GM23338 (cell line): ENCODE measurements at regions not wholly inside any gene's neighbourhood (a gene's known extent, or its start where the extent isn't known, plus 50 kb on each side); places are given as distances from the start of the nearest gene placed in this dataset.
A peak's percentile ranks its signal among the peaks of the same experiment; 100 is the strongest.

Experiments used
- ATAC-seq: fragments of 200-7000 bp; cut with Tn5 transposase; 3 replicates; pipeline ENCODE4 v1.9.1; 2020
- DNase-seq: peaks from one replicate; pipeline ENCODE4 v3.0.0-alpha.2; 2015; ENCODE audit warnings: low spot score
- H2AFZ ChIP-seq: fragments of 200-600 bp; sonication (generic); 2 replicates; pipeline ENCODE4 v1.8.0; 2016; ENCODE audit warnings: antibody characterized with exemption, mild to moderate bottlenecking, moderate library complexity
- H3F3A ChIP-seq: fragments of 200-600 bp; sonication (generic); replicated peaks from 2 replicates; pipeline ENCODE4 v1.8.0; 2017; ENCODE audit warnings: antibody characterized with exemption, mixed run types, low read depth
- H3K27ac ChIP-seq: fragments of 200-600 bp; sonication (generic); 2 replicates; pipeline ENCODE4 v1.6.1; 2016; ENCODE audit warnings: low read depth
- H3K27me3 ChIP-seq: fragments of 200-600 bp; sonication (generic); 2 replicates; pipeline ENCODE4 v1.8.0; 2016; ENCODE audit warnings: mild to moderate bottlenecking, mixed run types, moderate library complexity; ENCODE audit not compliant: insufficient read depth
- H3K36me3 ChIP-seq: fragments of 200-600 bp; sonication (generic); 2 replicates; pipeline ENCODE4 v1.8.0; 2016; ENCODE audit warnings: mild to moderate bottlenecking; ENCODE audit not compliant: insufficient read depth
- H3K4me1 ChIP-seq: fragments of 200-600 bp; sonication (generic); 2 replicates; pipeline ENCODE4 v1.8.0; 2016; ENCODE audit warnings: mild to moderate bottlenecking, moderate library complexity; ENCODE audit not compliant: insufficient read depth
- H3K4me2 ChIP-seq: fragments of 200-600 bp; sonication (generic); 2 replicates; pipeline ENCODE4 v1.7.1; 2017; ENCODE audit warnings: mixed run types
- H3K4me3 ChIP-seq: fragments of 200-600 bp; sonication (generic); 2 replicates; pipeline ENCODE4 v1.6.1; 2016; ENCODE audit warnings: mixed run types
- H3K79me2 ChIP-seq: fragments of 200-600 bp; sonication (generic); replicated peaks from 2 replicates; pipeline ENCODE4 v1.8.0; 2017; ENCODE audit warnings: mild to moderate bottlenecking; ENCODE audit not compliant: insufficient read depth
- H3K9me2 ChIP-seq: fragments of 200-600 bp; sonication (generic); 2 replicates; pipeline ENCODE4 v1.8.0; 2017; ENCODE audit not compliant: insufficient read depth
- H4K20me1 ChIP-seq: fragments of 200-600 bp; sonication (generic); replicated peaks from 2 replicates; pipeline ENCODE4 v1.8.0; 2017; ENCODE audit warnings: mild to moderate bottlenecking; ENCODE audit not compliant: insufficient read depth
- H3K27ac Mint-ChIP-seq: 2 replicates; pipeline ENCODE4 v1.8.0; 2020; ENCODE audit warnings: inconsistent platforms, mild to moderate bottlenecking, moderate library complexity, mixed read lengths
- H3K27me3 Mint-ChIP-seq: 3 replicates; pipeline ENCODE4 v1.8.0; 2022; ENCODE audit warnings: low read depth, mild to moderate bottlenecking, moderate library complexity, mixed read lengths, inconsistent platforms; ENCODE audit not compliant: insufficient read depth, poor library complexity
- H3K36me3 Mint-ChIP-seq: 3 replicates; pipeline ENCODE4 v1.8.0; 2021; ENCODE audit warnings: low read depth, mild to moderate bottlenecking, inconsistent platforms, moderate library complexity, mixed read lengths
- H3K4me1 Mint-ChIP-seq: 3 replicates; pipeline ENCODE4 v1.8.0; 2020; ENCODE audit warnings: mild to moderate bottlenecking, inconsistent platforms, mixed read lengths
- H3K4me3 Mint-ChIP-seq: 3 replicates; pipeline ENCODE4 v1.8.0; 2021; ENCODE audit warnings: moderate library complexity, mild to moderate bottlenecking, inconsistent platforms, mixed read lengths
- H3K9me3 Mint-ChIP-seq: 3 replicates; pipeline ENCODE4 v1.8.0; 2020; ENCODE audit warnings: moderate library complexity, mild to moderate bottlenecking, inconsistent platforms, mixed read lengths
- CREB1 ChIP-seq: fragments of 250-450 bp; sonication (Bioruptor Pico); IDR thresholded peaks from 2 replicates; pipeline ENCODE4 v1.5.0; 2020; ENCODE audit warnings: low read depth, mild to moderate bottlenecking, moderate library complexity
- CTCF ChIP-seq, 2 experiments: fragments of 200-600 bp in 1 of 2; sonication (generic) in 1 of 2; conservative IDR thresholded peaks; 2 replicates each; pipeline versions ENCODE4 v1.5.1 to v1.6.1; 2016 to 2017; ENCODE audit warnings: antibody characterized with exemption in 2 of 2, low read depth in 2 of 2, mild to moderate bottlenecking in 2 of 2, moderate library complexity in 1 of 2
- ETS1 ChIP-seq: IDR thresholded peaks from 2 replicates; pipeline ENCODE4 v1.6.1; 2016; ENCODE audit warnings: antibody characterized with exemption
- EZH2 ChIP-seq: fragments of 200-600 bp; sonication (generic); IDR thresholded peaks from one replicate; pipeline ENCODE4 v1.8.0; 2017; ENCODE audit warnings: antibody characterized with exemption, mild to moderate bottlenecking, low read depth; ENCODE audit not compliant: unreplicated experiment
- EZH2phosphoT487 ChIP-seq: fragments of 200-600 bp; sonication (generic); IDR thresholded peaks from one replicate; pipeline ENCODE4 v1.8.1; 2018; ENCODE audit warnings: antibody characterized with exemption; ENCODE audit not compliant: unreplicated experiment
- JUNB ChIP-seq: IDR thresholded peaks from one replicate; pipeline ENCODE4 v1.6.1; 2016; ENCODE audit warnings: antibody characterized with exemption; ENCODE audit not compliant: unreplicated experiment
- NANOG ChIP-seq: IDR thresholded peaks from 2 replicates; pipeline ENCODE4 v1.6.1; 2016; ENCODE audit warnings: antibody characterized with exemption, borderline replicate concordance
- POLR2AphosphoS5 ChIP-seq: IDR thresholded peaks from 2 replicates; pipeline ENCODE4 v1.6.1; 2016; ENCODE audit warnings: antibody characterized with exemption, low read depth
- REST ChIP-seq: IDR thresholded peaks from one replicate; pipeline ENCODE4 v1.6.1; 2018; ENCODE audit warnings: antibody characterized with exemption; ENCODE audit not compliant: unreplicated experiment
- STAT1 ChIP-seq: IDR thresholded peaks from one replicate; pipeline ENCODE4 v1.6.1; 2016; ENCODE audit warnings: antibody characterized with exemption; ENCODE audit not compliant: unreplicated experiment

GRCh38 chr17:55652825-55653224 lies 69.8 kb downstream of the TMEM100 start:
- Histone ChIP-seq H4K20me1 (no peaks in the 10 kb centered on the region), H3K79me2 (no peaks in the 10 kb centered on the region), H3K36me3 (no peaks in the 10 kb centered on the region), H3K27ac (no peak overlapping the region), H3K4me1 (no peaks in the 10 kb centered on the region), H2AFZ (no peak overlapping the region), H3K4me2 (no peak overlapping the region), H3F3A (no peaks in the 10 kb centered on the region), H3K27me3 (no peaks in the 10 kb centered on the region), H3K9me2 (no peaks in the 10 kb centered on the region), H3K4me3 (no peak overlapping the region)
- Mint-ChIP-seq H3K4me1 (peaks cover 3% of the 10 kb centered on the region), H3K27me3 (no peaks in the 10 kb centered on the region), H3K9me3 (no peaks in the 10 kb centered on the region; the same call in 2 of the 3 replicates), H3K36me3 (no peaks in the 10 kb centered on the region), H3K4me3 (no peak overlapping the region), H3K27ac (no peak overlapping the region)
- no peak for TF ChIP-seq EZH2
- TF ChIP-seq CREB1: no peak
- TF ChIP-seq CTCF (conservative IDR thresholded peaks at IDR 0.05; ENCODE audit: low read depth in 2 of 2): peak; percentile 7 to 27; a peak in 1 of 4 replicates
- ATAC-seq (peak; percentile 49; the same call in 2 of the 3 replicates), DNase-seq (no peak)

- H3K4me3 Mint-ChIP-seq: no peak overlapping the region
- no peaks in the 10 kb centered on the region for H3K9me2 ChIP-seq
- H3K36me3 Mint-ChIP-seq: no peaks in the 10 kb centered on the region
- H3K27me3 Mint-ChIP-seq: no peaks in the 10 kb centered on the region
- H3K4me2 ChIP-seq: no peak overlapping the region
- no peaks in the 10 kb centered on the region for H4K20me1 ChIP-seq
- no peak for DNase-seq
- H3K27ac ChIP-seq: no peak overlapping the region
- no peak for ATAC-seq
- no peak overlapping the region for H2AFZ ChIP-seq
- H3K4me3 ChIP-seq: no peak overlapping the region
- H3F3A ChIP-seq: no peaks in the 10 kb centered on the region
- H3K27ac Mint-ChIP-seq: no peak overlapping the region
- no peaks in the 10 kb centered on the region for H3K27me3 ChIP-seq
- no peaks in the 10 kb centered on the region for H3K79me2 ChIP-seq
- H3K4me1 Mint-ChIP-seq: peaks cover 5% of the 10 kb centered on the region
- no peaks in the 10 kb centered on the region for H3K4me1 ChIP-seq
- H3K36me3 ChIP-seq: no peaks in the 10 kb centered on the region
- H3K9me3 Mint-ChIP-seq: no peaks in the 10 kb centered on the region; the same call in 2 of the 3 replicates
- TF ChIP-seq STAT1 (no peak), EZH2phosphoT487 (no peak), CTCF (conservative IDR thresholded peaks at IDR 0.05; ENCODE audit: low read depth in 2 of 2) (no peak), REST (no peak), JUNB (no peak), ETS1 (no peak), NANOG (no peak), POLR2AphosphoS5 (no peak)
Observed at GRCh38 chr17:55652114-55652823, 70.4 kb downstream of the TMEM100 start.
